Right atrium auricular region (tissue), 2 donors: ENCODE measurements at regions not wholly inside any gene's neighbourhood (a gene's known extent, or its start where the extent isn't known, plus 50 kb on each side); places are given as distances from the start of the nearest gene placed in this dataset.

Experiments
- DNase-seq: peaks from one replicate; pipeline ENCODE4 v3.0.0-alpha.2; 2019; ENCODE audit warnings: low spot score
- H3K27ac ChIP-seq, 2 donors: fragments of 200-600 bp; sonication (generic); 1 replicate in 1 of 2; 2 replicates in 1 of 2; pipeline ENCODE4 v1.5.1; 2016 to 2019
- H3K27me3 ChIP-seq, 2 donors: fragments of 200-600 bp; sonication (generic); one replicate each; pipeline versions ENCODE4 v1.5.1 to v1.6.0; 2017 to 2019
- H3K36me3 ChIP-seq: fragments of 200-600 bp; sonication (generic); one replicate; pipeline ENCODE4 v1.5.1; 2016
- H3K4me1 ChIP-seq, 2 donors: fragments of 200-600 bp; sonication (generic); one replicate each; pipeline versions ENCODE4 v1.5.1 to v1.6.0; 2017 to 2019
- H3K4me3 ChIP-seq, 2 donors: fragments of 200-600 bp; sonication (generic); 1 replicate in 1 of 2; 2 replicates in 1 of 2; pipeline ENCODE4 v1.5.1; 2017 to 2019; ENCODE audit warnings: mild to moderate bottlenecking in 1 of 2, moderate library complexity in 1 of 2
- H3K9me3 ChIP-seq, 2 donors: fragments of 200-600 bp; sonication (generic); one replicate each; pipeline ENCODE4 v1.5.1; 2019
- CTCF ChIP-seq, 2 donors: fragments of 200-600 bp; sonication (generic); IDR thresholded peaks; one replicate each; pipeline ENCODE4 v1.5.1; 2019; ENCODE audit warnings: antibody characterized with exemption in 2 of 2

GRCh38 chr5:4442221-4442620, 697.9 kb upstream of the ADAMTS16 start:
- Histone ChIP-seq H3K4me3 (no peak overlapping the region), H3K27ac (no peak overlapping the region), H3K4me1 (no peaks in the 10 kb centered on the region), H3K36me3 (no peaks in the 10 kb centered on the region), H3K9me3 (peaks cover 0 to 4% of the 10 kb centered on the region in 2 donors), H3K27me3 (no peaks in the 10 kb centered on the region)
- no peak for TF ChIP-seq CTCF (IDR thresholded peaks at IDR 0.05)
- no peak for DNase-seq

GRCh38 chr5:4447657-4448056, 692.5 kb upstream of the ADAMTS16 start:
- no peak for TF ChIP-seq CTCF (IDR thresholded peaks at IDR 0.05)
- DNase-seq = no peak
- Histone ChIP-seq H3K36me3 (no peaks in the 10 kb centered on the region), H3K9me3 (peaks cover 0 to 32% of the 10 kb centered on the region in 2 donors), H3K4me3 (no peak overlapping the region), H3K4me1 (no peaks in the 10 kb centered on the region), H3K27ac (no peak overlapping the region), H3K27me3 (no peaks in the 10 kb centered on the region)

- no peaks in the 10 kb centered on the region for H3K36me3 ChIP-seq
- no peak overlapping the region for H3K27ac ChIP-seq
- H3K9me3 ChIP-seq = peaks cover 0 to 14% of the 10 kb centered on the region in 2 donors
- no peak overlapping the region for H3K4me3 ChIP-seq
- no peak for TF ChIP-seq CTCF (IDR thresholded peaks at IDR 0.05)
- no peaks in the 10 kb centered on the region for H3K27me3 ChIP-seq
- DNase-seq = no peak
- H3K4me1 ChIP-seq = no peaks in the 10 kb centered on the region
Observed at GRCh38 chr5:4453655-4454054, 686.5 kb upstream of the ADAMTS16 start.

GRCh38 chr5:4479426-4479825, 660.7 kb upstream of the ADAMTS16 start:
- DNase-seq = no peak
- Histone ChIP-seq H3K36me3 (no peaks in the 10 kb centered on the region), H3K4me1 (no peaks in the 10 kb centered on the region), H3K27me3 (no peaks in the 10 kb centered on the region), H3K9me3 (no peaks in the 10 kb centered on the region), H3K4me3 (no peak overlapping the region), H3K27ac (no peak overlapping the region)
- no peak for TF ChIP-seq CTCF (IDR thresholded peaks at IDR 0.05)

GRCh38 chr5:4480528-4481349, 659.4 kb upstream of the ADAMTS16 start:
- no peak overlapping the region for H3K27ac ChIP-seq
- no peak overlapping the region for H3K4me3 ChIP-seq
- no peaks in the 10 kb centered on the region for H3K9me3 ChIP-seq
- no peak for DNase-seq
- H3K4me1 ChIP-seq = no peaks in the 10 kb centered on the region
- no peaks in the 10 kb centered on the region for H3K27me3 ChIP-seq
- no peak for TF ChIP-seq CTCF (IDR thresholded peaks at IDR 0.05)
- H3K36me3 ChIP-seq = no peaks in the 10 kb centered on the region

GRCh38 chr5:4487581-4487980, 652.5 kb upstream of the ADAMTS16 start:
- Histone ChIP-seq H3K27ac (no peak overlapping the region), H3K27me3 (no peaks in the 10 kb centered on the region), H3K36me3 (no peaks in the 10 kb centered on the region), H3K4me1 (no peaks in the 10 kb centered on the region), H3K9me3 (no peaks in the 10 kb centered on the region), H3K4me3 (no peak overlapping the region)
- DNase-seq = no peak
- TF ChIP-seq CTCF (IDR thresholded peaks at IDR 0.05) = no peak
